ENCODE measurements at regions not wholly inside any gene's neighbourhood (a gene's known extent, or its start where the extent isn't known, plus 50 kb on each side); places are given as distances from the start of the nearest gene placed in this dataset.

DNA sequence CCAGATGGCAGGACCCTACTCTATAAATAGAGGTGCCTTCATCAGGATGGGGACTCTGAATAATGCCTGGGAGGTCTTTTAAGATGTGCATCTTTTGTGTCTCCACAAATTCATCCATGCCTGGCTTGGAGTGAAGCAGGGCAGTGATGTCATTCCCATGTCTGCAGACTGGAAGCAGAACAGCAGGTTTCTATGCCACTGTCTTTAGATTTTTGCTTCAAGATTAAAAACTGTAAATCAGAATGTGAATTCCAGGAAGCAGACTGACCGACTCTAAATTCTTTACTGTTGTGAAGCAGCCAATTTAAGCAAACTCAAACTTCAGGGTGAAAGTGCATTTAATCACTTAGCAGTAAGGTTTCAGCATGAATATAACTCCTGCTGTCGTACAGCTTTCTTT is 159.3 kb downstream of the SCG2 start:
- no peak for DNase-seq
- H3K9me3 ChIP-seq (ENCODE audit: severe bottlenecking): no peaks in the 10 kb centered on the region
- TF ChIP-seq, protein P1, sequence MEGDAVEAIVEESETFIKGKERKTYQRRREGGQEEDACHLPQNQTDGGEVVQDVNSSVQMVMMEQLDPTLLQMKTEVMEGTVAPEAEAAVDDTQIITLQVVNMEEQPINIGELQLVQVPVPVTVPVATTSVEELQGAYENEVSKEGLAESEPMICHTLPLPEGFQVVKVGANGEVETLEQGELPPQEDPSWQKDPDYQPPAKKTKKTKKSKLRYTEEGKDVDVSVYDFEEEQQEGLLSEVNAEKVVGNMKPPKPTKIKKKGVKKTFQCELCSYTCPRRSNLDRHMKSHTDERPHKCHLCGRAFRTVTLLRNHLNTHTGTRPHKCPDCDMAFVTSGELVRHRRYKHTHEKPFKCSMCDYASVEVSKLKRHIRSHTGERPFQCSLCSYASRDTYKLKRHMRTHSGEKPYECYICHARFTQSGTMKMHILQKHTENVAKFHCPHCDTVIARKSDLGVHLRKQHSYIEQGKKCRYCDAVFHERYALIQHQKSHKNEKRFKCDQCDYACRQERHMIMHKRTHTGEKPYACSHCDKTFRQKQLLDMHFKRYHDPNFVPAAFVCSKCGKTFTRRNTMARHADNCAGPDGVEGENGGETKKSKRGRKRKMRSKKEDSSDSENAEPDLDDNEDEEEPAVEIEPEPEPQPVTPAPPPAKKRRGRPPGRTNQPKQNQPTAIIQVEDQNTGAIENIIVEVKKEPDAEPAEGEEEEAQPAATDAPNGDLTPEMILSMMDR (IDR thresholded peaks at IDR 0.05; ENCODE audit: low read depth, low read length): no peak

GRCh38 chr2:223450246-223450645 is 151.9 kb downstream of the SCG2 start:
- no peak overlapping the region for H3K4me3 ChIP-seq (ENCODE audit: low read depth, low read length)
- TF ChIP-seq, protein P1 (IDR thresholded peaks at IDR 0.05; ENCODE audit: low read depth, low read length): no peak
- no peaks in the 10 kb centered on the region for H3K36me3 ChIP-seq
- no peak overlapping the region for H3K27ac ChIP-seq
- no peaks in the 10 kb centered on the region for H3K27me3 ChIP-seq (ENCODE audit: insufficient read depth, low read depth, severe bottlenecking)
- no peak for DNase-seq
- no peaks in the 10 kb centered on the region for H3K9me3 ChIP-seq (ENCODE audit: severe bottlenecking)

More for the DNA sequence above, 159.3 kb downstream of the SCG2 start:
- H3K27me3 ChIP-seq (ENCODE audit: insufficient read depth, low read depth, severe bottlenecking): no peaks in the 10 kb centered on the region
- H3K36me3 ChIP-seq: no peaks in the 10 kb centered on the region
- no peak overlapping the region for H3K4me3 ChIP-seq (ENCODE audit: low read depth, low read length)
- H3K27ac ChIP-seq: no peak overlapping the region

GRCh38 chr2:223457301-223457700 is 144.9 kb downstream of the SCG2 start:
- no peak overlapping the region for H3K27ac ChIP-seq
- H3K36me3 ChIP-seq: no peaks in the 10 kb centered on the region
- TF ChIP-seq, protein P1 (IDR thresholded peaks at IDR 0.05; ENCODE audit: low read depth, low read length): no peak
- no peaks in the 10 kb centered on the region for H3K27me3 ChIP-seq (ENCODE audit: insufficient read depth, low read depth, severe bottlenecking)
- no peaks in the 10 kb centered on the region for H3K9me3 ChIP-seq (ENCODE audit: severe bottlenecking)
- H3K4me3 ChIP-seq (ENCODE audit: low read depth, low read length): no peak overlapping the region
- DNase-seq: no peak

DNA sequence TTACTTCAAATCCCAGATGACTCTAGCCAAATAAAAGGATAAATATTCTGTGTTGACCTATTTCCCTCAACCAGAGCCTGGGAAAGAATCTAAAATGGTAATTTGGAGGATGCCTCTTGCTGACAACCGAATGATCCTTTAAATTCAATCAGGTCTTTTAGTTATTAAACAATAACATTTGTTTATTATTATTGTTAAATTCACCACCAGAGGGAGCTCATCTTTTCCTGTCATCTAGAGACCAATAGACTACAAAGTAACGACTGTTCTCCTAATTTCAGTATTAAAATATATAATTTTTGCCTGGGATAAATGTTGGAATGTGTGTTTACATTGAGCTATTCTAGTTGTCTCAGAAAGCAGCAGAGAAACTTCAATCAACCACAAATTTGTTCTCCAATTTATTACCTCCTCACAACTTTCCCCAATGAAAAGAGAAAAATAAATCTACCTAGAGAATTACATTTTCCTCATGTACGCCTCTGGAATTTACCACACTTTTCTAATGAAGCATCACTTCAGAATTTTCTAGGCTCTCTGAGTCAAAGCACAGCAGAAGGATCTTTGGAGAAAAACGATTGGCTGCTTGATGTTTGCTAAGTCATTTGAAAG is 142.7 kb downstream of the SCG2 start:
- TF ChIP-seq, protein P1 (IDR thresholded peaks at IDR 0.05; ENCODE audit: low read depth, low read length): no peak
- Histone ChIP-seq H3K36me3 (no peaks in the 10 kb centered on the region), H3K27me3 (ENCODE audit: insufficient read depth, low read depth, severe bottlenecking) (no peaks in the 10 kb centered on the region), H3K9me3 (ENCODE audit: severe bottlenecking) (no peaks in the 10 kb centered on the region), H3K4me3 (ENCODE audit: low read depth, low read length) (no peak overlapping the region), H3K27ac (no peak overlapping the region)
- DNase-seq: no peak

- H3K36me3 ChIP-seq: no peaks in the 10 kb centered on the region
- H3K27me3 ChIP-seq (ENCODE audit: insufficient read depth, low read depth, severe bottlenecking): no peaks in the 10 kb centered on the region
- H3K4me3 ChIP-seq (ENCODE audit: low read depth, low read length): no peak overlapping the region
- no peak for DNase-seq
- H3K9me3 ChIP-seq (ENCODE audit: severe bottlenecking): no peaks in the 10 kb centered on the region
- no peak overlapping the region for H3K27ac ChIP-seq
- TF ChIP-seq, protein P1 (IDR thresholded peaks at IDR 0.05; ENCODE audit: low read depth, low read length): no peak
Observed at GRCh38 chr2:223460209-223460608, 142.0 kb downstream of the SCG2 start.

- Histone ChIP-seq H3K9me3 (ENCODE audit: severe bottlenecking) (no peaks in the 10 kb centered on the region), H3K27ac (no peak overlapping the region), H3K36me3 (no peaks in the 10 kb centered on the region), H3K27me3 (ENCODE audit: insufficient read depth, low read depth, severe bottlenecking) (no peaks in the 10 kb centered on the region), H3K4me3 (ENCODE audit: low read depth, low read length) (no peak overlapping the region)
- DNase-seq: no peak
- TF ChIP-seq, protein P1 (IDR thresholded peaks at IDR 0.05; ENCODE audit: low read depth, low read length): no peak
Observed at GRCh38 chr2:223460774-223461211, 141.4 kb downstream of the SCG2 start.
